ENCODE measurements at regions not wholly inside any gene's neighbourhood (a gene's known extent, or its start where the extent isn't known, plus 50 kb on each side); places are given as distances from the start of the nearest gene placed in this dataset.

DNA sequence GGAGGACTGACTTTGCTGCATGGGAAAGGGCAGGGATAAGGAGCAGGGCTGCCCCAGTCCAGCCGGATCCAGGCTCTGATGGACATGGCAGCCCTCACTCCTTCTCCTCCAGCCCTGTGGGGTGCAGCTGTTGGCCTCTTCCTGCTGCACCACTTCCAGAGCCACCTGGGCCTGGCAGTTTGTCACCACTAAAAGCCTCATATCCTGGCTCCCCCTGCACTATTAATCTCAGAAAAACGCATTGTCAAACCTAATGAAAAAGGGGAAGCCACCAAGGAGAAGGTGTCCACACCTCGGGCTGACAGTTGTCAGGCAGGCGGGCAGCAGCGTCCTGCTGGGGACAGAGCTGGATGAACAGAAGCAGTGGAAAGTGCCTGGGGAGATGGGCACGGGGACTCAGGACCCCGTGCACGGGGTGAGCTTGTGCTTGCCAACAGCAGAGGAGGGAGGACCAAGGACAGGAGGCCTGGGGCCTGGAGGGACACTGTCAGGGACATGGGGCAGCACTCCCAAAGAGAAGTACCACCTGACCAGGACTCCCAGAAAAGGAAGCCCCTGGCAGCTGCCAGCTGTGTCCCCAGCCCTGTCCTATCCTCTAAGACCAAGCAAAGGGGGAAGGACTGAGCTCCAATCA is 151.1 kb upstream of the TSHZ3 start:
- DNase-seq (ENCODE audit: low read depth): no peak
- no peak overlapping the region for H3K4me3 ChIP-seq (ENCODE audit: low read length)
- TF ChIP-seq CTCF (IDR thresholded peaks at IDR 0.05; ENCODE audit: insufficient read depth, low read depth, low read length, missing control alignments): no peak

- H3K4me3 ChIP-seq (ENCODE audit: low read length): no peak overlapping the region
- TF ChIP-seq CTCF (IDR thresholded peaks at IDR 0.05; ENCODE audit: insufficient read depth, low read depth, low read length, missing control alignments): no peak
- DNase-seq (ENCODE audit: low read depth): no peak
These were observed 151.7 kb upstream of the TSHZ3 start for GRCh38 chr19:31500946-31501345.

DNA sequence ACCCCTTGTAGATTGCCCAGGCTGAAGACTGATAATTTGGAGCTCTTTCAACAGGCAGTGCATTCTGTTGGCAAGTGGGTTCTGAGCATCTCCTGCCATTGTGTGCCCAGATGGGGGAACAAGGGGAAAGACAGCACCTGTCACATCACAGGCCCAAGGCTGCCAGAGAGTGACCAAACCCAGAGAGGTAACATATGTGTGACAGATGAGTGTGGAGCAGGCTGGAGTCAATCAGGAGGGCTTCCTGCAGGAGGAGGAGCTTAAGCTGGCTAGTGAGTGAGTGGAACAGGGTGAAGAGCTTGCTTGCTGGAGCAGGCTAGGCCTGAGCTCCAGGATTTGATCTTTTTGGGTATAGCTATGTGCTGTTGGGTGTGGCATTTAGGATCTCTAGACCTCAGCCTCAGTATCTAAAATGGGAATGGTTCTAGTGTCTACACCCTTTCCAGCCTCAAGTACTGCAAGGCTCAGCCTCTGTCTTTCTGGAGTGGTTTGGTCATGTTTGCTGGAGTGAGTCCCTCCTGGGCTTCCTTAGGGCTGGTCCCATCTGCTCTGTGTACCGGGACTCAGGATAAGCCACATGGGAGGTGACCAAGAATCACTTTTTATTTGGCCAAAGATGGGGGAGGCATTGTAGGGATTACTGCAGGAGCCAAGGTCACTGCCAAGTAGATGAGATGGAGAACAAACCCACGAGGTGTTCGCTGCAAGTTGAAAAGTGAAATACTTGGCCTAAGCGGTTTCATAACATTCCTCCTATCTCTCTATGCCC is 152.4 kb upstream of the TSHZ3 start:
- no peak for DNase-seq (ENCODE audit: low read depth)
- TF ChIP-seq CTCF (IDR thresholded peaks at IDR 0.05; ENCODE audit: insufficient read depth, low read depth, low read length, missing control alignments): no peak
- H3K4me3 ChIP-seq (ENCODE audit: low read length): no peak overlapping the region

DNA sequence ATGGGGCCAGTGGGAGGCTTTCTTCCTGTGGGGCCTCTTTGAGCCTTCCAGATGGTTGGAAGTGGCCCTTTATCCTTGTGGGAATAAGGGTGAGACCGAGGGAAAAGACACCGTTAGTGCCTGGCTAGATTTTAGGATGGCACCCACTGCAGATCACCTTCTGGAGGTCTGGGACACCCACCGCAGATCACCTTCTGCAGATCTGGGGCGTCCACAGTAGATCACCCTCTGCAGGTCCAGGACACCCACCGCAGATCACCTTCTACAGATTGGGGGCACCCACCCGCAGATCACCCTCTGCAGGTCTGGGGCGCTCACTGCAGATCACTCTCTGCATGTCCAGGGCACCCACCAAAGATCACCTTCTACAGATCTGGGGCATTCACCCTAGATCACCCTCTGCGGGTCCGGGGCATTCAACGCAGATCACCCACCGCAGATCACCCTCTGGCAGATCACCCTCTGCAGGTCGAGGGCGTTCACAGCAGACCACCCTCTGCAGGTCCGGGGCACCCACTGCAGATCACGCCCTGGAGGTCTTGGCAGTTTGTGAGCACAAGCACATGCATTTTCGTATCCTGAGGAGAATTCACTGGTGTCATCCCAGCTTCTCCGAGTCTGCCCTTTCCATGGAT is 153.4 kb upstream of the TSHZ3 start:
- no peak for TF ChIP-seq CTCF (IDR thresholded peaks at IDR 0.05; ENCODE audit: insufficient read depth, low read depth, low read length, missing control alignments)
- no peak for DNase-seq (ENCODE audit: low read depth)
- H3K4me3 ChIP-seq (ENCODE audit: low read length): no peak overlapping the region

- no peak for TF ChIP-seq CTCF (IDR thresholded peaks at IDR 0.05; ENCODE audit: insufficient read depth, low read depth, low read length, missing control alignments)
- H3K4me3 ChIP-seq (ENCODE audit: low read length): no peak overlapping the region
- DNase-seq (ENCODE audit: low read depth): no peak
These were observed 154.0 kb upstream of the TSHZ3 start for GRCh38 chr19:31503211-31503610.

DNA sequence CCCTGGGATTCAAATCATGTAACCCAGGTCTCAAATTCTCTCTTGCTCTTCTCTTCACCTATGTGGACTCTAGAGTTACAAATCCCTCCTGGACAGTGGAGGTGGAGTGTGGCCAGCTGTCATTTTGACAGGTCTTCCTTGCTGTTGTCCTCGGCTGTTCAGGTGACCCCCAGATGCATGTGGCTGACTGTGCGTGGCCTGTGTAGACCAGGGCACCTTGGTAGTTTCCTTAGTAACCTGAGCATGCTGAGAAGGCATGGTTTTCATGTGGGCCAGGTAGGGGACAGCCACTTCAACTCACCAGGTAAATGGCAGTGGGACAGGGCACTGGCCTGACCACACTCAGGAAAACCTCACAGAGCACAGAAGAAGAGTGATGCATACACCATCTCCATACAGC is 155.0 kb upstream of the TSHZ3 start:
- H3K4me3 ChIP-seq (ENCODE audit: low read length): no peak overlapping the region
- DNase-seq (ENCODE audit: low read depth): no peak

More for the DNA sequence above, 155.0 kb upstream of the TSHZ3 start:
- TF ChIP-seq CTCF (IDR thresholded peaks at IDR 0.05; ENCODE audit: insufficient read depth, low read depth, low read length, missing control alignments): no peak

All from epithelial cell of esophagus (primary cell).